ENCODE measurements at regions not wholly inside any gene's neighbourhood (a gene's known extent, or its start where the extent isn't known, plus 50 kb on each side); places are given as distances from the start of the nearest gene placed in this dataset.

DNA sequence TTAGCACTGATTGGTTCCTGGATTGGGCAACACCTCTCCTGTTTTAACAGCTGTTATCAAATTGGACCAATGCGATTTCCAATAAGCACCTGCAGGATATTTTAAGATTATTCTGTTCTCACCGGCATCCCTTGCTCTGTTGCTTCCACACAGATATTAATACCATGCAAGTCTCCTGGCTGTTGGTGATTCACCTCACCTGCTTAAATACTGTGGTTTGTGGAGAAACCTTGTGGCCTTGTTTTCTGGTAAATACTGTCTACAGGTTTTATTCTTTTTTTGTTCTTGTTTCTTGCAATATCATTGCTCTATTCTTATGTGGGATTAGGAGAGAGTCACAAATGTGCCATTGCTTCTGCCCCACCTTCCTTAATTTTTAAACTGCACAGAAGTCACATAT lies 448.1 kb upstream of the NXPH2 start:
- H3K27ac Mint-ChIP-seq (ENCODE audit: unreplicated experiment): no peak overlapping the region
- TF ChIP-seq CTCF (IDR thresholded peaks at IDR 0.05; ENCODE audit: partially characterized antibody, unreplicated experiment): no peak
- no peak overlapping the region for H3K4me3 Mint-ChIP-seq (ENCODE audit: unreplicated experiment)
- no peaks in the 10 kb centered on the region for H3K27me3 Mint-ChIP-seq (ENCODE audit: unreplicated experiment)
- no peaks in the 10 kb centered on the region for H3K9me3 Mint-ChIP-seq (ENCODE audit: unreplicated experiment)
- H3K36me3 Mint-ChIP-seq (ENCODE audit: unreplicated experiment): no peaks in the 10 kb centered on the region
- DNase-seq: no peak
- H3K4me1 Mint-ChIP-seq (ENCODE audit: low read depth, unreplicated experiment): no peaks in the 10 kb centered on the region

DNA sequence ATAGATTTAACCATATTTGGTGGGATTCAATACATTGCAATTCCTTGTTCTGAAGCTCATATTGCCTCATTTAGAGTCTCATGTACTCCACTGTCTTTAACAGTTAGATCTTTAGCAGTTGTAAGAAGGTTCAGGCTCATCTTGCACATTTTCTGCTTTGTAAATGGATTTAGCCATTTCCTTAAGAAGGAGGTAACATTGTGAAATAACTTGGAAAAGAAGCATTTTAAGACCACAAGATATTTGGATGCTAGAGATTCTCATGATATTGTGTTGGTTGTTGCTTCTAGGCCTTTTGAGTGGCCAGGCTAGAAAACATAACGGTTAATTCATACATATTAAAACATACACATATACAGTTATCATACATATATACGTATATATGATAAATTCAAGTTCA lies 445.8 kb upstream of the NXPH2 start:
- TF ChIP-seq CTCF (IDR thresholded peaks at IDR 0.05; ENCODE audit: partially characterized antibody, unreplicated experiment): no peak
- no peak for DNase-seq
- no peak overlapping the region for H3K27ac Mint-ChIP-seq (ENCODE audit: unreplicated experiment)
- no peaks in the 10 kb centered on the region for H3K9me3 Mint-ChIP-seq (ENCODE audit: unreplicated experiment)
- H3K4me1 Mint-ChIP-seq (ENCODE audit: low read depth, unreplicated experiment): no peaks in the 10 kb centered on the region
- no peaks in the 10 kb centered on the region for H3K36me3 Mint-ChIP-seq (ENCODE audit: unreplicated experiment)
- H3K4me3 Mint-ChIP-seq (ENCODE audit: unreplicated experiment): no peak overlapping the region
- no peaks in the 10 kb centered on the region for H3K27me3 Mint-ChIP-seq (ENCODE audit: unreplicated experiment)

DNA sequence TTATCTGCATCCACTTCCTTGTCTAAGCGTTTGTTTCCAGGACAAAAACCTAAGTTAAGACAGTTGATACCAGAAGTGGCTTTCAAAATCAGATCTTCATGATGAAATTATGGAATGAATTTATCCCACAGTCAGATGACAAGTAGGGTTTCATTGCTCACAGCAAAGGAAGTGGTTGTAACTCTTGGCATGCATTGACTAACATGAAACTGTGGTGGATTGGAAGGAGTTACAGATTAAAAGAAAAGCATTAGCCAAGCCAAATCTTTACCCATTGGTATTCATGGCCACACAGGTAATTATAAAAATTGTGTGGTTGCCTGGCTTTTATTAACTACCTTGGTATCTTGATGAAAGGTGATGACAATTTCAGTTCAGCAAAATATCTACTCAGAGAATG lies 438.0 kb upstream of the NXPH2 start:
- peaks cover 2% of the 10 kb centered on the region for H3K9me3 Mint-ChIP-seq (ENCODE audit: unreplicated experiment)
- no peak overlapping the region for H3K27ac Mint-ChIP-seq (ENCODE audit: unreplicated experiment)
- H3K27me3 Mint-ChIP-seq (ENCODE audit: unreplicated experiment): no peaks in the 10 kb centered on the region
- TF ChIP-seq CTCF (IDR thresholded peaks at IDR 0.05; ENCODE audit: partially characterized antibody, unreplicated experiment): no peak
- no peaks in the 10 kb centered on the region for H3K4me1 Mint-ChIP-seq (ENCODE audit: low read depth, unreplicated experiment)
- no peak overlapping the region for H3K4me3 Mint-ChIP-seq (ENCODE audit: unreplicated experiment)
- DNase-seq: no peak
- no peaks in the 10 kb centered on the region for H3K36me3 Mint-ChIP-seq (ENCODE audit: unreplicated experiment)

DNA sequence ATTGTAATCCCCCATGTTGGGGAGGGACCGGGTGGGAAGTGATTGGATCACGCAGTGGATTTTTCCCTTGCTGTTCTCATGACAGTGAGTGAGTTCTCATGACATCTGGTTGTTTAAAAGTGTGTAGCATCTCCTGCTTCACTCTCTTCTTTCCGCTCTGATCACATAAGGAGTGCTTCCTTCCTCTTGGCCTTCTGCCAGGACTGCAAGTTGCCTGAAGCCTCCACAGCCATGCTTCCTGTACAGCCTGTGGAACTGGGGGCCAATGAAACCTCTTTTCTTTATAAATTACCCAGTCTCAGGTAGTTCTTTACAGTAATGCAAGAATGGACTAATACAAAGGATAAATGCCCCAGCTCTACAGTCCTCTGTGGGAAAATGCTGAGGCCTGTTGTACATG lies 437.5 kb upstream of the NXPH2 start:
- no peak for TF ChIP-seq CTCF (IDR thresholded peaks at IDR 0.05; ENCODE audit: partially characterized antibody, unreplicated experiment)
- H3K4me1 Mint-ChIP-seq (ENCODE audit: low read depth, unreplicated experiment): no peaks in the 10 kb centered on the region
- H3K4me3 Mint-ChIP-seq (ENCODE audit: unreplicated experiment): no peak overlapping the region
- DNase-seq: no peak
- H3K36me3 Mint-ChIP-seq (ENCODE audit: unreplicated experiment): no peaks in the 10 kb centered on the region
- H3K9me3 Mint-ChIP-seq (ENCODE audit: unreplicated experiment): peaks cover 2% of the 10 kb centered on the region
- H3K27me3 Mint-ChIP-seq (ENCODE audit: unreplicated experiment): no peaks in the 10 kb centered on the region
- H3K27ac Mint-ChIP-seq (ENCODE audit: unreplicated experiment): no peak overlapping the region

- Mint-ChIP-seq H3K36me3 (ENCODE audit: unreplicated experiment) (no peaks in the 10 kb centered on the region), H3K4me3 (ENCODE audit: unreplicated experiment) (no peak overlapping the region), H3K27me3 (ENCODE audit: unreplicated experiment) (no peaks in the 10 kb centered on the region), H3K9me3 (ENCODE audit: unreplicated experiment) (peaks cover 2% of the 10 kb centered on the region), H3K4me1 (ENCODE audit: low read depth, unreplicated experiment) (no peaks in the 10 kb centered on the region), H3K27ac (ENCODE audit: unreplicated experiment) (no peak overlapping the region)
- no peak for DNase-seq
- no peak for TF ChIP-seq CTCF (IDR thresholded peaks at IDR 0.05; ENCODE audit: partially characterized antibody, unreplicated experiment)
Observed at GRCh38 chr2:139216435-139216834, 436.2 kb upstream of the NXPH2 start.

Data from glutamatergic neuron (in vitro differentiated cells).